ENCODE measurements at regions not wholly inside any gene's neighbourhood (a gene's known extent, or its start where the extent isn't known, plus 50 kb on each side); places are given as distances from the start of the nearest gene placed in this dataset.

- TF ChIP-seq CTCF (IDR thresholded peaks at IDR 0.05), result no peak
- ATAC-seq, result no peak
- DNase-seq, result no peak
- peaks cover 59% of the 10 kb centered on the region for H3K9me3 ChIP-seq
- no peaks in the 10 kb centered on the region for H3K36me3 ChIP-seq (ENCODE audit: low read depth)
- no peaks in the 10 kb centered on the region for H3K4me1 ChIP-seq (ENCODE audit: low read depth)
- H3K4me3 ChIP-seq, result no peak overlapping the region
- intact Hi-C loops (cut with DNase I, micrococcal nuclease), result no loop called here
Observed at GRCh38 chr13:83815598-83815997, 66.7 kb downstream of the SLITRK1 start.

GRCh38 chr13:83810136-83810535, 72.1 kb downstream of the SLITRK1 start:
- Histone ChIP-seq H3K9me3 (peaks cover 48% of the 10 kb centered on the region), H3K36me3 (ENCODE audit: low read depth) (no peaks in the 10 kb centered on the region), H3K4me3 (no peak overlapping the region), H3K4me1 (ENCODE audit: low read depth) (no peaks in the 10 kb centered on the region)
- ATAC-seq, result no peak
- no peak for TF ChIP-seq CTCF (IDR thresholded peaks at IDR 0.05)
- no peak for DNase-seq
- intact Hi-C loops (cut with DNase I, micrococcal nuclease), result no loop called here

- ATAC-seq, result no peak
- no peak overlapping the region for H3K4me3 ChIP-seq
- intact Hi-C loops (cut with DNase I, micrococcal nuclease), result no loop called here
- peaks cover 39% of the 10 kb centered on the region for H3K9me3 ChIP-seq
- H3K4me1 ChIP-seq (ENCODE audit: low read depth), result no peaks in the 10 kb centered on the region
- TF ChIP-seq CTCF (IDR thresholded peaks at IDR 0.05), result no peak
- DNase-seq, result no peak
- no peaks in the 10 kb centered on the region for H3K36me3 ChIP-seq (ENCODE audit: low read depth)
Observed at GRCh38 chr13:83804356-83804962, 77.8 kb downstream of the SLITRK1 start.

GRCh38 chr13:83798731-83799130, 83.5 kb downstream of the SLITRK1 start:
- no peak for DNase-seq
- Histone ChIP-seq H3K9me3 (peaks cover 19% of the 10 kb centered on the region), H3K36me3 (ENCODE audit: low read depth) (no peaks in the 10 kb centered on the region), H3K4me3 (no peak overlapping the region), H3K4me1 (ENCODE audit: low read depth) (no peaks in the 10 kb centered on the region)
- ATAC-seq, result no peak
- TF ChIP-seq CTCF (IDR thresholded peaks at IDR 0.05), result no peak
- intact Hi-C loops (cut with DNase I, micrococcal nuclease), result no loop called here

- no peaks in the 10 kb centered on the region for H3K36me3 ChIP-seq (ENCODE audit: low read depth)
- ATAC-seq, result no peak
- no peak overlapping the region for H3K4me3 ChIP-seq
- H3K9me3 ChIP-seq, result peaks cover 17% of the 10 kb centered on the region
- no peak for DNase-seq
- intact Hi-C loops (cut with DNase I, micrococcal nuclease), result no loop called here
- no peak for TF ChIP-seq CTCF (IDR thresholded peaks at IDR 0.05)
- no peaks in the 10 kb centered on the region for H3K4me1 ChIP-seq (ENCODE audit: low read depth)
Observed at GRCh38 chr13:83796364-83796763, 85.9 kb downstream of the SLITRK1 start.

- H3K4me3 ChIP-seq, result no peak overlapping the region
- no peak for ATAC-seq
- TF ChIP-seq CTCF (IDR thresholded peaks at IDR 0.05), result no peak
- peaks cover 14% of the 10 kb centered on the region for H3K9me3 ChIP-seq
- no peaks in the 10 kb centered on the region for H3K36me3 ChIP-seq (ENCODE audit: low read depth)
- no peaks in the 10 kb centered on the region for H3K4me1 ChIP-seq (ENCODE audit: low read depth)
- DNase-seq, result no peak
- intact Hi-C loops (cut with DNase I, micrococcal nuclease), result no loop called here
Observed at GRCh38 chr13:83794583-83794982, 87.7 kb downstream of the SLITRK1 start.

Data from mucosa of descending colon (tissue), 3 donors.